ENCODE measurements at regions not wholly inside any gene's neighbourhood (a gene's known extent, or its start where the extent isn't known, plus 50 kb on each side); places are given as distances from the start of the nearest gene placed in this dataset.

- no peak for DNase-seq (ENCODE audit: low spot score)
Observed at GRCh38 chr11:70796648-70797227, 398.4 kb downstream of the CTTN start.

GRCh38 chr11:70798296-70798695 is 400.0 kb downstream of the CTTN start:
- DNase-seq (ENCODE audit: low spot score): no peak

GRCh38 chr11:70799386-70799785 is 401.1 kb downstream of the CTTN start:
- no peak for DNase-seq (ENCODE audit: low spot score)

GRCh38 chr11:70802185-70802584 is 403.9 kb downstream of the CTTN start:
- DNase-seq (ENCODE audit: low spot score): no peak

GRCh38 chr11:70804139-70804837 is 406.0 kb downstream of the CTTN start:
- no peak for DNase-seq (ENCODE audit: low spot score)

GRCh38 chr11:70805243-70805642 is 406.9 kb downstream of the CTTN start:
- no peak for DNase-seq (ENCODE audit: low spot score)

GRCh38 chr11:70805971-70806370 is 407.6 kb downstream of the CTTN start:
- no peak for DNase-seq (ENCODE audit: low spot score)

- no peak for DNase-seq (ENCODE audit: low spot score)
Observed at GRCh38 chr11:70806461-70807194, 408.3 kb downstream of the CTTN start.

- no peak for DNase-seq (ENCODE audit: low spot score)
Observed at GRCh38 chr11:70807195-70807543, 408.8 kb downstream of the CTTN start.

- DNase-seq (ENCODE audit: low spot score): no peak
Observed at GRCh38 chr11:70808686-70809375, 410.5 kb downstream of the CTTN start.

GRCh38 chr11:70810133-70810532 is 411.8 kb downstream of the CTTN start:
- DNase-seq (ENCODE audit: low spot score): no peak

- DNase-seq (ENCODE audit: low spot score): no peak
Observed at GRCh38 chr11:70810681-70811080, 412.4 kb downstream of the CTTN start.

- no peak for DNase-seq (ENCODE audit: low spot score)
Observed at GRCh38 chr11:70811483-70811882, 413.2 kb downstream of the CTTN start.

GRCh38 chr11:70811915-70812314 is 413.6 kb downstream of the CTTN start:
- DNase-seq (ENCODE audit: low spot score): no peak

GRCh38 chr11:70812472-70812871 is 414.1 kb downstream of the CTTN start:
- no peak for DNase-seq (ENCODE audit: low spot score)

GRCh38 chr11:70813651-70814050 is 415.3 kb downstream of the CTTN start:
- DNase-seq (ENCODE audit: low spot score): no peak

GRCh38 chr11:70815485-70815832 is 417.1 kb downstream of the CTTN start:
- no peak for DNase-seq (ENCODE audit: low spot score)

GRCh38 chr11:70816156-70816678 is 417.9 kb downstream of the CTTN start:
- DNase-seq (ENCODE audit: low spot score): no peak

- no peak for DNase-seq (ENCODE audit: low spot score)
Observed at GRCh38 chr11:70818351-70818750, 420.0 kb downstream of the CTTN start.

- no peak for DNase-seq (ENCODE audit: low spot score)
Observed at GRCh38 chr11:70819022-70819421, 420.7 kb downstream of the CTTN start.

GRCh38 chr11:70820311-70820710 is 422.0 kb downstream of the CTTN start:
- no peak for DNase-seq (ENCODE audit: low spot score)

- no peak for DNase-seq (ENCODE audit: low spot score)
Observed at GRCh38 chr11:70820712-70821111, 422.4 kb downstream of the CTTN start.

- DNase-seq (ENCODE audit: low spot score): no peak
Observed at GRCh38 chr11:70823771-70824170, 425.4 kb downstream of the CTTN start.
